Gastroesophageal sphincter (tissue), 3 donors: ENCODE measurements at regions not wholly inside any gene's neighbourhood (a gene's known extent, or its start where the extent isn't known, plus 50 kb on each side); places are given as distances from the start of the nearest gene placed in this dataset.

Experiments
- CTCF ChIP-seq, 4 experiments: fragments of 200-600 bp in 2 of 4; fragments of 450-650 bp in 2 of 4; sonication (generic) in 1 of 4; IDR thresholded peaks; one replicate each; pipeline ENCODE4 v1.5.1; 2017 to 2019; ENCODE audit warnings: antibody characterized with exemption in 4 of 4, mild to moderate bottlenecking in 2 of 4, moderate library complexity in 2 of 4
- POLR2A ChIP-seq, 2 donors: fragments of 450-650 bp; IDR thresholded peaks; one replicate each; pipeline ENCODE4 v1.6.1; 2017; ENCODE audit warnings: antibody characterized with exemption in 2 of 2, mild to moderate bottlenecking in 2 of 2, moderate library complexity in 1 of 2
- POLR2AphosphoS5 ChIP-seq: sonication (generic); formaldehyde crosslinking; IDR thresholded peaks from one replicate; pipeline ENCODE4 v1.6.1; 2017; ENCODE audit warnings: antibody characterized with exemption

GRCh38 chr20:53847139-53847836 lies 223.1 kb downstream of the BCAS1 start:
- no peak for TF ChIP-seq CTCF (IDR thresholded peaks at IDR 0.05)
- no peak for TF ChIP-seq POLR2A (IDR thresholded peaks at IDR 0.05)
- no peak for TF ChIP-seq POLR2AphosphoS5
